Stimulated activated naive B cell treated with anti-CD40 and anti-IgM and Interleukin-4, amounts not matched to agents 10 μg/mL and 1 μg/mL and 100 μg/mL, for 72 hours (primary cell): ENCODE measurements at regions not wholly inside any gene's neighbourhood (a gene's known extent, or its start where the extent isn't known, plus 50 kb on each side); places are given as distances from the start of the nearest gene placed in this dataset.

ENCODE experiments used
- ATAC-seq, 2 donors: fragments of 150-1000 bp; cut with Tn5 transposase; replicated peaks; 2 replicates each; pipeline ENCODE4 v1.10.0; 2021; ENCODE audit warnings: moderate library complexity in 1 of 2
- DNase-seq: peaks from one replicate; pipeline ENCODE4 v3.0.0; 2021
- H3K27ac Mint-ChIP-seq: one replicate; pipeline ENCODE4 v1.8.0; 2022; ENCODE audit warnings: mild to moderate bottlenecking, mixed read lengths
- H3K27me3 Mint-ChIP-seq, 2 donors: one replicate each; pipeline ENCODE4 v1.8.0; 2022; ENCODE audit warnings: mixed read lengths in 2 of 2
- H3K36me3 Mint-ChIP-seq, 2 donors: one replicate each; pipeline ENCODE4 v1.8.0; 2022; ENCODE audit warnings: mixed read lengths in 2 of 2, mild to moderate bottlenecking in 1 of 2
- H3K4me1 Mint-ChIP-seq, 2 donors: one replicate each; pipeline ENCODE4 v1.8.0; 2022; ENCODE audit warnings: mixed read lengths in 2 of 2, mild to moderate bottlenecking in 1 of 2
- H3K4me3 Mint-ChIP-seq, 2 donors: one replicate each; pipeline ENCODE4 v1.8.0; 2022; ENCODE audit warnings: mild to moderate bottlenecking in 2 of 2, mixed read lengths in 2 of 2, moderate library complexity in 1 of 2
- H3K9me3 Mint-ChIP-seq, 2 donors: one replicate each; pipeline ENCODE4 v1.8.0; 2022; ENCODE audit warnings: mixed read lengths in 2 of 2, mild to moderate bottlenecking in 1 of 2

GRCh38 chr2:239545741-239546392 is 145.0 kb upstream of the HDAC4 start:
- ATAC-seq = no peak
- no peak for DNase-seq
- peaks cover 5 to 6% of the 10 kb centered on the region in 2 donors for H3K4me1 Mint-ChIP-seq
- no peak overlapping the region for H3K27ac Mint-ChIP-seq
- H3K4me3 Mint-ChIP-seq = no peak overlapping the region
- H3K27me3 Mint-ChIP-seq = peaks cover 32 to 51% of the 10 kb centered on the region in 2 donors
- no peaks in the 10 kb centered on the region for H3K36me3 Mint-ChIP-seq
- H3K9me3 Mint-ChIP-seq = peaks cover 5 to 10% of the 10 kb centered on the region in 2 donors

GRCh38 chr2:239544918-239545465 is 144.2 kb upstream of the HDAC4 start:
- ATAC-seq (peak in 1 of 2 donors; percentile 33), DNase-seq (no peak)
- Mint-ChIP-seq H3K4me1 (peaks cover 5 to 6% of the 10 kb centered on the region in 2 donors), H3K4me3 (no peak overlapping the region), H3K27me3 (peaks cover 32 to 51% of the 10 kb centered on the region in 2 donors), H3K27ac (no peak overlapping the region), H3K36me3 (no peaks in the 10 kb centered on the region), H3K9me3 (peaks cover 5 to 10% of the 10 kb centered on the region in 2 donors)

GRCh38 chr2:239544143-239544917 is 143.5 kb upstream of the HDAC4 start:
- ATAC-seq (no peak), DNase-seq (no peak)
- Mint-ChIP-seq H3K36me3 (no peaks in the 10 kb centered on the region), H3K4me1 (peaks cover 5 to 6% of the 10 kb centered on the region in 2 donors), H3K27ac (no peak overlapping the region), H3K4me3 (no peak overlapping the region), H3K27me3 (peaks cover 28 to 45% of the 10 kb centered on the region in 2 donors), H3K9me3 (peaks cover 5 to 10% of the 10 kb centered on the region in 2 donors)

- Mint-ChIP-seq H3K36me3 (no peaks in the 10 kb centered on the region), H3K27ac (no peak overlapping the region), H3K9me3 (peaks cover 5 to 10% of the 10 kb centered on the region in 2 donors), H3K27me3 (peaks cover 26 to 40% of the 10 kb centered on the region in 2 donors), H3K4me3 (no peak overlapping the region), H3K4me1 (peaks cover 5 to 6% of the 10 kb centered on the region in 2 donors)
- ATAC-seq = no peak
- no peak for DNase-seq
Measured at GRCh38 chr2:239543702-239544101, 142.9 kb upstream of the HDAC4 start.

- ATAC-seq = no peak
Measured at GRCh38 chr2:239540174-239540573, 139.4 kb upstream of the HDAC4 start.

GRCh38 chr2:239539776-239540100 is 138.9 kb upstream of the HDAC4 start:
- peaks cover 11 to 12% of the 10 kb centered on the region in 2 donors for H3K9me3 Mint-ChIP-seq
- H3K4me3 Mint-ChIP-seq = no peak overlapping the region
- peaks cover 0 to 1% of the 10 kb centered on the region in 2 donors for H3K36me3 Mint-ChIP-seq
- ATAC-seq (no peak), DNase-seq (no peak)
- no peak overlapping the region for H3K27ac Mint-ChIP-seq
- H3K27me3 Mint-ChIP-seq = peaks cover 18 to 36% of the 10 kb centered on the region in 2 donors
- H3K4me1 Mint-ChIP-seq = no peaks in the 10 kb centered on the region

More at GRCh38 chr2:239540174-239540573, 139.4 kb upstream of the HDAC4 start:
- H3K4me3 Mint-ChIP-seq = no peak overlapping the region
- peaks cover 20 to 39% of the 10 kb centered on the region in 2 donors for H3K27me3 Mint-ChIP-seq
- DNase-seq = no peak
- no peak overlapping the region for H3K27ac Mint-ChIP-seq
- peaks cover 9 to 11% of the 10 kb centered on the region in 2 donors for H3K9me3 Mint-ChIP-seq
- peaks cover 0 to 1% of the 10 kb centered on the region in 2 donors for H3K36me3 Mint-ChIP-seq
- H3K4me1 Mint-ChIP-seq = peaks cover 0 to 1% of the 10 kb centered on the region in 2 donors

GRCh38 chr2:239539083-239539775 is 138.4 kb upstream of the HDAC4 start:
- H3K9me3 Mint-ChIP-seq = peaks cover 11 to 12% of the 10 kb centered on the region in 2 donors
- H3K4me1 Mint-ChIP-seq = no peaks in the 10 kb centered on the region
- no peak overlapping the region for H3K4me3 Mint-ChIP-seq
- peaks cover 0 to 1% of the 10 kb centered on the region in 2 donors for H3K36me3 Mint-ChIP-seq
- ATAC-seq (no peak), DNase-seq (no peak)
- H3K27ac Mint-ChIP-seq = no peak overlapping the region
- peaks cover 16 to 31% of the 10 kb centered on the region in 2 donors for H3K27me3 Mint-ChIP-seq

- DNase-seq (no peak), ATAC-seq (no peak)
- Mint-ChIP-seq H3K36me3 (peaks cover 0 to 1% of the 10 kb centered on the region in 2 donors), H3K9me3 (peaks cover 11 to 12% of the 10 kb centered on the region in 2 donors), H3K4me1 (no peaks in the 10 kb centered on the region), H3K4me3 (no peak overlapping the region), H3K27me3 (peaks cover 16 to 25% of the 10 kb centered on the region in 2 donors), H3K27ac (no peak overlapping the region)
Measured at GRCh38 chr2:239538357-239539052, 137.7 kb upstream of the HDAC4 start.

GRCh38 chr2:239537633-239538356 is 137.0 kb upstream of the HDAC4 start:
- H3K4me3 Mint-ChIP-seq = no peak overlapping the region
- H3K27me3 Mint-ChIP-seq = peaks cover 16 to 23% of the 10 kb centered on the region in 2 donors
- peaks cover 11 to 12% of the 10 kb centered on the region in 2 donors for H3K9me3 Mint-ChIP-seq
- ATAC-seq = no peak
- H3K27ac Mint-ChIP-seq = no peak overlapping the region
- H3K36me3 Mint-ChIP-seq = peaks cover 0 to 1% of the 10 kb centered on the region in 2 donors
- H3K4me1 Mint-ChIP-seq = no peaks in the 10 kb centered on the region
- no peak for DNase-seq

- Mint-ChIP-seq H3K36me3 (peaks cover 0 to 1% of the 10 kb centered on the region in 2 donors), H3K27me3 (peaks cover 12 to 18% of the 10 kb centered on the region in 2 donors), H3K9me3 (peaks cover 6 to 8% of the 10 kb centered on the region in 2 donors), H3K27ac (no peak overlapping the region), H3K4me1 (no peaks in the 10 kb centered on the region), H3K4me3 (no peak overlapping the region)
- DNase-seq = no peak
- ATAC-seq = no peak
Measured at GRCh38 chr2:239536186-239536585, 135.4 kb upstream of the HDAC4 start.

- Mint-ChIP-seq H3K4me1 (no peaks in the 10 kb centered on the region), H3K4me3 (no peak overlapping the region), H3K9me3 (peaks cover 6 to 9% of the 10 kb centered on the region in 2 donors), H3K36me3 (peaks cover 0 to 1% of the 10 kb centered on the region in 2 donors), H3K27me3 (peaks cover 14 to 20% of the 10 kb centered on the region in 2 donors), H3K27ac (no peak overlapping the region)
- ATAC-seq = no peak
- DNase-seq = no peak
Measured at GRCh38 chr2:239535413-239536144, 134.8 kb upstream of the HDAC4 start.

GRCh38 chr2:239534581-239535412 is 134.0 kb upstream of the HDAC4 start:
- Mint-ChIP-seq H3K27me3 (peaks cover 21 to 24% of the 10 kb centered on the region in 2 donors), H3K36me3 (peaks cover 0 to 1% of the 10 kb centered on the region in 2 donors), H3K9me3 (peaks cover 6 to 11% of the 10 kb centered on the region in 2 donors), H3K27ac (no peak overlapping the region), H3K4me3 (no peak overlapping the region), H3K4me1 (no peaks in the 10 kb centered on the region)
- no peak for DNase-seq
- ATAC-seq = no peak
